Posterior vena cava (tissue), 2 donors: ENCODE measurements at regions not wholly inside any gene's neighbourhood (a gene's known extent, or its start where the extent isn't known, plus 50 kb on each side); places are given as distances from the start of the nearest gene placed in this dataset.

Experiments
- DNase-seq: peaks from one replicate; pipeline ENCODE4 v3.0.0-alpha.2; 2020; ENCODE audit warnings: low spot score
- intact Hi-C, 2 donors: fragments of 100-400 bp; cut with DNase I; formaldehyde crosslinking; loops; one replicate each; pipeline versions ENCODE4 v1.14.1 to v1.14.2; 2022 to 2023
- donor health status: DM: yes; HTN: yes; CAD: no.
- donor health status: DM: yes; HTN: yes; CAD: no.

DNA sequence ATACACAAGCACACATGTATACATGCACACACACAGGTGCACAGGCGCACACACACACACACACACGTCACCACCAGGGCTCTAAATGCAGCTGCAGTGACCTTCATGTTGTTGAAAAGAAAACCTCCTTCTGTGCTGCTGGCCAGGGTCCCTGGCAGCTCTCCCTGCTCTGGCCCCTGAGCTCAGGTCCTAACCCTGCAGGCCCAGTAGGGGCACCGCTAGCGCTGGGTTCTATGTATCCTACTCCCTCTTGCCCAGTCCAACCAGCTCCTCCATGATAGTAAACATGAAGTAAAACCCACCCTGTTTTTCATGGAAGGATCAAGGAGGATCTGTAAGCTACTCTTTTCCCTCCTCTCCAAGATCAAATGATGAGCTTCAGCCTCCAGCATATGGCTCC, 172.8 kb downstream of the RBFOX3 start:
- intact Hi-C loops: no loop called here
- no peak for DNase-seq

DNA sequence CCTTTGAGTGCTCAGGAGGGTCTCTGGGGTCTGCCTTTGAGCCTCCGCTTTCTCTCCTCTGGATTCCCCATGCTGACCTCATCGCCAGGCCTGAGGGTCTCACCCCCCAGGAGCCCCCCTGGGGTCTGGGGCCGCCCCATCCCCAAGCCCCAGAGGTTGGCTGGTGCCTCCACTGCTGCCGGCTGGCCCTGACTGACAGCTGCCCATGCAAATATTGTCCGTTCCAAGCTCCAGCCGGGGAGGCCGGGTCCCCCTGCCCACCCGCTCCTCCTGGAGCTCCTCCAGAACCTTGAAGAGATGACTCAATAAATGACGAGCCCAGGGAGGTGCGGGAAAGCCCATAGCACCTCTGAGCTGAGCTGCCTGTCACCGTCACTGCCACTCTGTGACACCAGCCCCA, 173.8 kb downstream of the RBFOX3 start:
- no peak for DNase-seq
- intact Hi-C loops: no loop called here

DNA sequence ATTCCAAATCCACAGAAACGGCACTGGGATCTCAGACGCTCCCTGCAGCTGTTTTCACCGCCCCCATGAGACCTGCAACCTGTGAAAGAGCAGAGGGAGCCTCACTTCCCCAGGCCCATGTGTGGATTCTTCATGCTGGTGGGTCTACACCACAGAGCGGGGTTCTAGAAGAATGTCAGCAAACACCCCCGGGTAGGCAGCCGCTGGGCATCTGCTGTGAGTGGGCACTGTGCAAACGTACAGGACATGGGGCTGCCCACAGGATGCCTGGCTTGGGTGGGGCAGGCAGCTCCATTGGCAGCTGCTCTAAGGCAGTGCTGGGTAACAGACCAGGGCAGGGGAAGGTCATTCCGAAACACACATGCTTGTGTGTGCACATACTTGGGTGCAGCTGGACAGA, 174.9 kb downstream of the RBFOX3 start:
- DNase-seq: no peak
- intact Hi-C loops: no loop called here

DNA sequence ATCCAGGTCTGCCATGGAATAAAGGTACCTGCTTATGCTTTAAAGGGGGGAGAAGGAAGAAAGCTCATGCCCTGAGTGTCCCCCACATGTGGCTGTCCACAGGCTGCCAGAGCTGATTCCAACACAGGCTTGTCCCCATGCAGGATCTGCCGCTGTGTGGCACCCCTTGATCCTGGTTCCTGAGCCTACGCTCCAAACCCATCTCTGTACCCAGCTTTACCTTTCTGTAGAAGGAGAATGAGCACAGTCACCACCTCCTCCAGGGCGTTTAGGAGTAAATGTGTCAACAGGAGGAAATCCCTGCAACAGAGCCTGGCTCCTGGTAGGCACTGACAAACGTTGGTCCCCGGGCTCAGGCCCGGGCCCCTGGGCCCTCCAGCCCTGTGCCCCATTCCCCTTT, 175.6 kb downstream of the RBFOX3 start:
- intact Hi-C loops: no loop called here
- no peak for DNase-seq

DNA sequence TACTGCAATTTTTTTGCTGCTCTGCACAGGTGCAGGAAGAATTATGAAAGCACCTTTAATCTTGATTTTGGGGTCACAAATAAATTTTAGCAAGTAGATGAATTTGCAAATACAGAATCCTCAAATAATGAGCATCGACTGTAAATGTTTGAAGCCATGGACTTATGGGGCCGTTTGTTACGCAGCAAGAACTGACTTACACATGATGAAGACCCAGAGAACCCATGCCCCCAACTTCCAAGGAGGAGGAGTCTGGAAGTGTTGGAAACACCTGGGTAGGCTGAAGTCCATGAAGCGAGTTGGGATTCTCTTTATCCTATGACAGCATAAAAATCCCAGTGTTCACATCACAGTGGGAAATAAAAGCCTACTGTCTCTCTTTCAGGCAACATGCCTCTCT, 176.6 kb downstream of the RBFOX3 start:
- no peak for DNase-seq
- intact Hi-C loops: no loop called here

DNA sequence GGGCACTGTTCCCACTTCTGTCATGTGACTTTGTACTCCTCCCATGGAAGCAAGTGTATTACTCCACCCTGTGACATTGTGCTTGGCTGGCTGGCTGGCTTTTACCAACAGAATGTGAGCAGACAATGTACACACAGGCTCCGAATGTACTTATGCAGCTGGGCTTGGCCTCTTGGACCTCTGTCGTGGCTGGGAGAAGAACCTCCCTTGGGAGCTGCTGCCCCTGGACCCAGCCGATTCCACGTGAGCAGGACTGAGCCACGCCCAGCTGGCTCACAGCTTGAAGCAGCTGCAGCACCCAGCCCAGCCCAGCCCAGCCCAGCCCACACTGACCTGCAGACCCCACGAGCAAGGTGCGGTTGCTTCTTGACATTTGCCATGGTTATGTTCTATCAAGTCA, 177.5 kb downstream of the RBFOX3 start:
- no peak for DNase-seq
- intact Hi-C loops: no loop called here

DNA sequence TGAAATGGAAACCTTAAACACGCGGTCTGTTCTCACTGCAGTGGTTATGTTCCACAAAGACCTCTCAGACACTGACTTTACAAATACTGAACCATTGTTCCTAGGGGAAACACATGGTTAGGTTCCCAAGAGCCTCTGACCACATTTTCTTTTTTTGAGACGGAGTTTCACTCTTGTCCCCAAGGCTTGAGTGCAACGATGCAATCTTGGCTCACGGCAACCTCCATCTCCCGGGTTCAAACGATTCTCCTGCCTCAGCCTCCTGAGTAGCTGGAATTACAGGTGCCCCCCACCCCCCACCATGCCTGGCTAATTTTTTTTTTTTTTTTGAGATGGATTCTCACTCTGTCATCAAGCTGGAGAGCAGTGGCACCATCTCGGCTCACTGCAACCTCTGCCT, 179.7 kb downstream of the RBFOX3 start:
- intact Hi-C loops: no loop called here
- DNase-seq: no peak

DNA sequence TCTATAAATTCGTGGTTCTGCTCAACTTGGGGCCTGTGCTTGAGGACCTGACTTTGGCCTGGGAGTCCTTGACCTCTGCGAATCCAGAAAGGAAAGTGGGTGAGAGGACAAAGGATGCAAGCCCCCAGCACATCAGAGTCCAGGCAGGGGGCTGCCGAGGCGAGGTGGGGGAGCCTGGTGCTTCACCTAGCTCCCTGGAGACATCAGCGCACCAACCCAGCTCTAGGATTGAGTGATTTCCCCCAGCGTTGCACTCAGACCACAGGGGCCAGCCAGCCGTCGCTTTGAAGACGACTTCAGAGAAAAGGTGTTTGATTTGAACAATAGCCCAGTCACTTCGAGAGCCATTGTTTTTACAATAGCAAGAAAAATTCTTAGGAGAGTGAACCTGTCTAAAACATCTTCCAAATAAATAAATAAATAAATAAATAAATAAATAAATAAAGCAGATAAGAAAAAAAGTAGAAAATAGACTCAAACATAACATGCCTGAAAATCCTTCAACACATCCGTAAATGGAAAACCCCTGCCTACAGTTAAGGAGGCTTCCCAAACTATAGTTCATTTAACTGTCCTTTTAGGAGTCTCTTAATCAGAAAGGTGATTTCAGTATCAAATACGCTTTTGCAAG, 180.9 kb downstream of the RBFOX3 start:
- no peak for DNase-seq
- intact Hi-C loops: no loop called here

DNA sequence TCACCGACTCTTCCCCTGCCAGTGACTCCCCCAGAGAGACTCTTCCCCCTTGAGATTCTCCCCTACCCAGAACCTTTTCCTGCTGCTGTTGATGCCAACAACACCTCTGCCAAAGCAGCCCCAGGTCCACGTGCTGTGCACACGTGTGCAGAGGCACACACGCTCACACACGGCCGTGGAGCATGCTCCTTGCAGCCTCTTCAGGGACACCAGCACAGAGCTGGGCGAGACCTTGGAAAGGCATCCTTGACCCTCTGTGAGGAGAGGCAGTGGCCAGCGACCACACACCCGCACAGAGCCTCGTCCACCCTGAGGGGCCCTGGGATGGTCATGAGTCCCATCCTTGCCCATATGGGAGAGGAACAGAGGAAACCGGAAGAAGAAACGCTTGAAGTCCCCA, 181.9 kb downstream of the RBFOX3 start:
- intact Hi-C loops: no loop called here
- no peak for DNase-seq

DNA sequence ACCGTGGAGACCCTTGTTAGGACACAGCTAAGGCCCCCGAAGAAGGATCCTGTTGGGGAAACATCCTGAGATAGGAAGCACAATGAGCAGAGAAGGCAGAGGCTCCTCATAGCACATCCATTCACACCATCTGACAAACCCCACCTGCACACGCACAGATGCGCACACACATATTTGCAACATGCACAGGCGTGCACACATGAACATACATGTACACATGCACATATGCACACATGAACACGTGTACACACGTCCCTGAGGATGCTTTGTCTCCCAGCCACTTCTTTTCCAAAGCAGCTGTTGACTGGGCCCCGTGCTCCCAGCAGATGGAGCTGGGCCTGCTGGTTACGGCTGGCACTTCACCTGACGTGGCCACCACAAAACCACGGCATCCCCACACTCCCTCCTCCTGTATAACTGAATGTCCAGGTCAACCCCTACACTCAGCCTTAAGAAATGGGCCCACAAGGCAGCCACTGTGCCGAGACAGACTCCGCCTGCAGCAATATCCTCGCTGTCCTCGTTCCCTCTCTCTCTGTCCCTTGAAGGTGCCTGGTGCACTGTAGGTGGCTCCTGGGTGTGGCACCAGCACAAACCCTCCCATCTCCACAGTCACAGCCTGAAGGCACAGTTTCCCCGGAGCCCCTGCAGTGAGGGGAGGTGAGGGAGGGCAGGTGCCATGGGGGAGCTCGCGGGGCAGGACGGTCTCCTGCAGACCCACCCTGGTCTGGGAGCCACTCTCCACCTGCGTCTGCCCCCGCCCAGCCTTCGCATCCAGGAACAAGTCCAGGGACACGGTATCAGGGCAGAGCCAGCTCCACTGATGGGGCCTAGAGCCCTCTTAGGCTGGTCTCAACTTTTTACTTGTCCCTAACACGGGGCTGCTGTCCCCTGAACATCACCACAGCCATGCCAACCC, 183.0 kb downstream of the RBFOX3 start:
- intact Hi-C loops: no loop called here
- no peak for DNase-seq

DNA sequence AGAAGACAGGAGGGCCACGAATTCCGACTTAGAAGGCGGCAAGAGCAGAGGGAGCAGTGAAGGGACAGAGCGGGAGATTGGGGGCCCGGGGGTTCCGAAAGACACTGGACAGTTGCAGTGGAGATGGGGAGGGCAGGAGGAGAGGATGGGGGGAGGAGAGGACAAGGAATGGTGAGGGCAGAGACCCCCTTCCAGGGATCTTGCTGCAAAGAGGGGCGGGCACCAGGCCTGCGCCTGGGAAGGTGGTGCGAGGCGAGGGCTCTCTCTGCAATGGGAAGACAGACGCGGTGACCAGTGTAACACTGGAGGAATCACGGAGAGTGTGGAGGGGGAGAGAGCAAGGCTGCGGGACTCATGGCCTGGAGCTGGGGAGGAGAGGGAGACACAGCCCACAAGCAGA, 185.2 kb downstream of the RBFOX3 start:
- intact Hi-C loops: no loop called here

DNA sequence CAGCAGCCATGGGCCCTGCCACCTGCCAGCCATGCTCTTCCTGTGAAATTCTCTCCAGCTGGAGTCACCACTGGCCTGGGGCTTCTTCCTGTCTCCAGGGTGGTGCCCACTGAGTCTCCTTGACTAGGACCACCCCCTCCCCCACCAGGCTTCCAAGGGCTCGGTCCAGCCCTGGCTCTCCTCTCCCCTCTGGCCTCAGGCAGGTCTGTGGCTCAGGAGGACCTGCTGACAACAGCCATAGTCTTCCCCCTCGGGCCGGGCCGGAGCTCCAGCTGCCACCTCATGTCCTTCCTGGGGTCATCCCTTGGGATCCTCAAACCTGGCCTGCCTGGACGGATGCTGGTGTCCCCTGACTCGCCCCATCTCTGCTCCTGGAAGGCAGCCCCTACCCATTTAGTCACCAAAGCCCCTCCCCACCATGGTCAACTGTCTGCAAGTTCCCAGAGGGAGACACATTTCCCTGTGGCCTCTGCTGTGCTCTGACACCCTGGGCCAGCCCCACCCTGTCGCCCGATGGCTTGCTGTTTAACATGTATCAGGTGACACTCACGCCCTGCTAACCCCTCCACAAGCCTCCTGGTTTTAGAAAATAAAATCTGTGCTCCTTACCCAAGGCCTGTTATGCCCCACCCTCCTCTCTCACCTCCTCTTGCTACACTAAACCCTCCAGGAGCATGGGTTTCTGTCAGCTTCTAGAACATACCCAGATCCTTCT, 186.2 kb downstream of the RBFOX3 start:
- no peak for DNase-seq

More for the DNA sequence above, 185.2 kb downstream of the RBFOX3 start:
- no peak for DNase-seq

DNA sequence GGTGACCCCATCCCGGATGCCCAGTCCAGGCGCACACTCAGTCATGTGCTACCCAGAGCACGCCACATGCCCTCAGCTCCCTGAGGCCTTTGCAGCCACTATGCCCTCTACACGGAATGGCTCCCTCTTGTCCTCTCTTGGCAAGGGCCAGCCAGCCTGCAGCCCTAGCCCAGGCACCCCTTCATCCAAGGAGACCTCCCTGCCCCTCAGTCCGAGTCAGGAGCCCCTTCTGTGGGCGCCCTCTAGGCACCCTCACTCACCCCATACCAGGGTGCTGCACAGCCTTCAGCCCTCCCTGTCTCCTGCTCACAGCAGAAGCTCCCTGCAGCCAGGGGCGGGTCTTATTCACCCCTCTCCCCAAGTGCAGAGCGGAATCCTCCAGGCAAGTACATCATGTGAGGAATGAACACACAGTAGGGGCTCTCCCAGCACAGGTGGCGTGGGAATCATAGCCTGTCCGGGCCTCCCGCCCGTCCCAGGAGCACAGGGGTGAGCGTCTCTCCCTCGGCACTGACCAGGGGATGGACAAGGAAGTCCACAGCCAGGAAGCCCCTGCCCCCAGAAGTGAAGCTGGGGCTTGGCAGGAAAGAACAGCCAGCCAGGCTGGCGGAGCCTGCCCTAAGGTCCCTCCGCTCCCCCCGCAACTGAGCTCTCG, 186.9 kb downstream of the RBFOX3 start:
- intact Hi-C loops: no loop called here
- no peak for DNase-seq

More for the DNA sequence above, 186.2 kb downstream of the RBFOX3 start:
- intact Hi-C loops: no loop called here

DNA sequence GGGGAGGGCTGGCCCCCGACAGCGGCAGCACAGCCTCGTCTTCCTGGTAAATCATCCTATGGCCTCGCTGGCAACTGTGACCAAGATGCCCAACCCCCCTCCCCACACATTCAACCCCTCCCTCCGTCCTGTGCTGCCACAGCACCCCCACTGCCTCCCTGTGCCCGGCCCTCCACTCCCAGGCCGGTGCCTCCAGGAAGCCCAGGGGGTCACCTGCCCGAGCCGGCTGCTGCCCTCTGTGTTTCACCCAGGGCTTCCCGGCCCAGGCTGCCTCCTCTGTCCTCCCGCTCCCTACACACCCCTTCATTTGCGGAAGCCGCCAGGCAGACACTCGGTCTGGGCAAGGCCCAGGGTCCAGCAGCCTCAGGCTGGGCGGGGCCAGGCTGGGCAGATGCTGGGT, 188.6 kb downstream of the RBFOX3 start:
- intact Hi-C loops: no loop called here
- DNase-seq: no peak

DNA sequence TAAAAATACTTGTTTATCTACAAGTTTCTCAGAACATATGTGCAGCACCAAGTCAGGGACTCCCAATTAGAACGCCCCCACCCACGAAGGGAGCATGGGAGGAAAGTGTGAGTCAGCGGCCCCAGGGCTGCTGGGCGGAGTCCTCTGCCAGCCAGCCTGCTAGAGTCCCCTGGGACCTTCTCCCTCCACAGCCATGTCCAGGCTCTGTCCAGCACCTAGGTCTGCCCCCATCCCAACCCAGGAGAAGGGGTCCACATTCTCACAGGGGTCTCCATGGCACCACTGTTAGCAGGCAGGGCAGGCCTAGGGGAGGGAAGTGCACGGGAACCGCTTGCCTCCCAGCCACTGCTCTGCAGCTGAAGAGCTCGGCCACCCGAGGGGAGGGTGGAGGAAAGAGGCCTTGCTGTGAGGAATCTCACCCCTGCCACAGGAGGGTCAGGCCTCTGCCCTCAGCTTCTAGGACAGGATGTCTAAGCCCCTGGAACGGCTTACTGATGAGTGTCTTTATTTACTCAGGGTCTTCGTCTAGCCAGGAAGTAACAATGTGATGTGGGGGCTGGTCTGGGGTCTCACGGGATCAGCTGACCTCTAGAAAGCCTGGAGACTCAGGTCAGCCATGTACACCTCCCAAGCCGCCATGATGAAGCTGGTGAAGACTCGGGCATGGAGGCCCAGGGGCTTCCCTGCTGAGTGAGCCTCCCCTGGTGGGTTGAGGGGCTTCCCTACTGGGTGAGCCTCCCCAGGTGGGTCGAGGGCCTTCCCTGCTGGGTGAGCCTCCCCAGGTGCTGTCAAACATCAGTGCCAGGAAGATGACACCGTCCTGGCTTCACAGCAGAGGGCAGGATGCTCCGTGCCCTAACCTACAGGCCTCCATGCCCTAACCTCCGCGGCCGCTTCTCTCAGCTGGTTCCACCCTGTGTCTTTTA, 190.3 kb downstream of the RBFOX3 start:
- no peak for DNase-seq
- intact Hi-C loops: no loop called here

DNA sequence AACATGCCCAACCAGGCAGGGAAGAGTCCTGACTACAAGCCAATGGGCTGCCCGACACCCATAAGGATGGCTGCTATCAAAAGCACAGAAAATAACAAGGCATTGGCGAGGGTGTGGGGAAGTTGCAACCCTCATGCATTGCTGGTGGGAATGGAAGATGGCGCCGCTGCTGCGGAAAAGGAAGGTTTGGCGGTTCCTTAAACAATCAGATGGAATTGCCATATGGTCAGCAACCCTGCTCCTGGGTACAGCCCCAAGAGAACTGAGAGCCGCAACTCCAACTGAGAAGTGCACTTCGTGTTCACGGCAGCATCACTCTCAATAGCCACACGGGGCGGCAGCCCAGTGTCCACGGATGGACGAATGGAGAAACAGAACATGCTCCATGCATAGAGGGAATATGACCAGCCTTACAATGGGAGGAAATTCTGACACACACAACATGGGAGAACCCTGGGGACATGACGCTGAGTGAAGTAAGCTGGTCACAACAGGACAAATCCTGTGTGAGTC, 193.3 kb downstream of the RBFOX3 start:
- intact Hi-C loops: loop anchor here in 1 of 2 donors (10.0 kb wide), 1 partner anchor 277 kb away; no protein-coding TSS in a partner anchor
- no peak for DNase-seq

DNA sequence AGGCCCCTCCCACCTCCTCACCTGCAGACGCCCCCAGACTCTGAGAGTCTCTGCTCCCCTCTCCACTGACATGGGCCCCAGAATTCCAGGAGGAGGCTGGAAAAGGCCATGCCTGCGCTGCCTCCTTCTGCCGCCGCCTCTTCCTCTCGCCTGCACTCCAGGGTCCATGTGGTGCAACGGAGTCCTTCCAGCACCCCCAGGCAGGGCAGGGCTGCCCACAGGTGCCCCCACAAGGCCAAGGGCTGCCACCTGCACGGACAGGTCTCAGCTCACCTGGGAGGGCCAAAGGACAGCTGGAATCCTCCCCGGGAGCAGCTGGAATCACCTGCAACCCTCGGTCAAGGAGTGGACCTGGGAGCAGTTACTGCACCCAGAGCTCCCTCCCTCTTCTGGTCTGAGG, 194.9 kb downstream of the RBFOX3 start:
- intact Hi-C loops: loop anchor here in 1 of 2 donors (10.0 kb wide), 1 partner anchor 279 kb away; no protein-coding TSS in a partner anchor
- DNase-seq: no peak

DNA sequence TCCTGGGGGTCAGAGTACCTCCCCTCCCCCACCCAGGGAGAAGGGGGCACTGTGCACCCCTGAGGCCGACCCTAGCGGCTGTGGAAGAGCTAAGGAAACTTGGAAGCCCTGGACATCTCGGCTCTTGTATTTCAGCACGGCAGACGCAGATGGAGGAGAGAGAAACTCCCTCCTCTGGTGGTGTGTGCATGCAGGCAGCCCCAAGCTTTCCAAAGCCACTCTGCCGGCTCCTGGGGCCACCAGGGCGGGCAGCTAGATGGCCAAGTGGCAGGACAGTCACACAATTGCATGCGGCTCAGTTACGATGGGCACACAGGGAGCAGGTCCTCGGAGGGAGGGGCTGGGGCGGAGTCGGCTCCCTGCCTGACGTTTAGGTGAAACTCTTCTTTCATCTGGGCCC, 195.5 kb downstream of the RBFOX3 start:
- intact Hi-C loops: loop anchor here in 1 of 2 donors (10.0 kb wide), 1 partner anchor 279 kb away; no protein-coding TSS in a partner anchor
- DNase-seq: no peak
